DMS 273 treated with DMSO at 0.1 percent for 48 hours (cell line): ENCODE measurements at regions not wholly inside any gene's neighbourhood (a gene's known extent, or its start where the extent isn't known, plus 50 kb on each side); places are given as distances from the start of the nearest gene placed in this dataset.

Source experiments
- DNase-seq: peaks from one replicate; lab custom pipeline; 2025; lab: John Stamatoyannopoulos, UW

DNA sequence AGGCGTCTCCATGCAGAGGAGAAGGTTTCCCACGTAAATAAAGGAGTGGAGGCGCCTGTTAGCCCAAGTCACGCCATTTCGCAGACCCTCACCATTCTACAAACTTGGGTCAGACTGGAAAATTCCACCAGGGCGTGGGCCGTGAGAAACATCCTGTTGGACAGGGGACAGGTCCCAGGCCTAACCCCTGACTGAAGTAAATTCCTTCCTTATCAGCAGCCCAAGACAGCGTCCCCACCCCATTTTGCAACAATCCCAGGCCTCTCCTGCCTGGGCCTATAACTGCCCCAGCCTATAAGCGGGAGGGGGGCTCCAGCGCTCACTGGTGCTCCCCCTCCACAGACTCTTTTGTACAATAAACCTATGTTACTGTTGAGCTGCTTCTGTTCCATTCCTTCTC is 57.3 kb upstream of the CBLN2 start:
- no peak for DNase-seq
